ENCODE measurements at regions not wholly inside any gene's neighbourhood (a gene's known extent, or its start where the extent isn't known, plus 50 kb on each side); places are given as distances from the start of the nearest gene placed in this dataset.

GRCh38 chr5:117103703-117104102, 529.1 kb upstream of the SEMA6A start:
- TF ChIP-seq CTCF (IDR thresholded peaks at IDR 0.05; ENCODE audit: insufficient read depth, low read length) = no peak
- no peak overlapping the region for H3K4me3 ChIP-seq (ENCODE audit: low read depth, low read length)
- no peak for DNase-seq (ENCODE audit: low read depth)

- H3K4me3 ChIP-seq (ENCODE audit: low read depth, low read length) = no peak overlapping the region
- TF ChIP-seq CTCF (IDR thresholded peaks at IDR 0.05; ENCODE audit: insufficient read depth, low read length) = no peak
- DNase-seq (ENCODE audit: low read depth) = no peak
Measured at GRCh38 chr5:117102591-117102990, 528.0 kb upstream of the SEMA6A start.

GRCh38 chr5:117100176-117100575, 525.6 kb upstream of the SEMA6A start:
- H3K4me3 ChIP-seq (ENCODE audit: low read depth, low read length) = no peak overlapping the region
- DNase-seq (ENCODE audit: low read depth) = no peak
- no peak for TF ChIP-seq CTCF (IDR thresholded peaks at IDR 0.05; ENCODE audit: insufficient read depth, low read length)

DNA sequence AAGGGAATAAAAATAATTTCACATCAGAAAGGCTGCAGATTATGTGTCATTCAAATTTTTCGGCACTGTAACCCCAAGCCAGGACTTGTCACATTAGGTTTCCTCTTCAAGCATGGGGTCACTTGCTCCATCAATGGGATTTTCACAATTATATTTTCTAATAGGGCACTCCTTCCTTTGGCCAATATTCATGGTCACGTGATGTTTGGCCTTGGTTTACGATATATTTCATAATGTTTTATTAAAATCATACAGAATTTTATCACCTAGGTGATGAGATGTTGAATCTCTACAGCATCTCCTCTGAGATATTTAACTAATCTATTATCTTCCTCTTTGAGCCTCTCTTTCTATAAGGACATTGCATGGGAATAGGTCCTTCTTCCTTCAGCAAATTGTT, 523.5 kb upstream of the SEMA6A start:
- DNase-seq (ENCODE audit: low read depth) = no peak
- H3K4me3 ChIP-seq (ENCODE audit: low read depth, low read length) = no peak overlapping the region
- no peak for TF ChIP-seq CTCF (IDR thresholded peaks at IDR 0.05; ENCODE audit: insufficient read depth, low read length)

DNA sequence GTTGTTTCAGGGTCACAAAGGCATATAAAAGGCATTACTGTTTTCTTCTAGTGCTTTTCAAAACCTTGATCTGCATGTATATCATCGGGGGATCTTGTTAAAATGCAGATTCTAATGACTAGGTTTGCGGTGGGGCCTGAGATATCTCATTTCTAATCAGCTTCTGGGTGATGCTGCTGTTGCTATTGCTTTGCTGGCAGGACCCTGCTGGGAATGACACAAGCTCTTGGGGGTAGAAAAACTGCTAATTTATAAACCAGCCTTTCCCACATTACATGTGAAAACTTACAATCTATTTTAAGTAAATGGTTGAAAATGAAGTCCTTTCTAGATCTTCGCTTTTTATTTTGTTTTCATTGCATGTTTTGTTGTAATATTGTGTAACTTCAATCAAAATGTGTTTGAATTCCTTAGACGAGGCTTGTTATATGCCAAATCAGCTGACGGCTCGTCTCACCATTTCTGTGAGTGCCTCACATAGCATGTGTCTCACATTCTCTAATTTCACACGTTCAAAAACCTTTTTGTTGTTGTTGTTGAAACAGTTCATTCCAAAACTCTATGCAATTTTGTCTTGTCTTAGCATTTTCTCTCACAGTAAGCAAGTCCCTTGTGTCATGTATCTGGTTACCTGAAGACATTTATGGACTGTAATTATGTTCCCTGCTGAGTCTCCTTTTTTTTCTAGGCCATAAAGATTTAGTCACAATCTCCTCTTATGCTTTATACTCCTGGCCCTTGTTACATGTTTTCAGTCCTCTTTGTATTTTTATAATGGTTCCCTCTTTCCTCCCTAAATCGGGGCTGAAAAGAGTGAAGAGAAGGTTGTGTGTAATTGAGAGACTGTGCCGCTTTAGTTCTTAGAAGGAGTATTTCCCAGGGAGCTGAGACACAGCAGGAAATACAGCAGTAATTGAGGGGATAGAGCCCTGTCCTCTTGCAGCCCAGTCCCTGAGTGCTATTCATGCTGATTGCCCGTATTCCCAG, 521.0 kb upstream of the SEMA6A start:
- no peak overlapping the region for H3K4me3 ChIP-seq (ENCODE audit: low read depth, low read length)
- DNase-seq (ENCODE audit: low read depth) = no peak
- no peak for TF ChIP-seq CTCF (IDR thresholded peaks at IDR 0.05; ENCODE audit: insufficient read depth, low read length)

DNA sequence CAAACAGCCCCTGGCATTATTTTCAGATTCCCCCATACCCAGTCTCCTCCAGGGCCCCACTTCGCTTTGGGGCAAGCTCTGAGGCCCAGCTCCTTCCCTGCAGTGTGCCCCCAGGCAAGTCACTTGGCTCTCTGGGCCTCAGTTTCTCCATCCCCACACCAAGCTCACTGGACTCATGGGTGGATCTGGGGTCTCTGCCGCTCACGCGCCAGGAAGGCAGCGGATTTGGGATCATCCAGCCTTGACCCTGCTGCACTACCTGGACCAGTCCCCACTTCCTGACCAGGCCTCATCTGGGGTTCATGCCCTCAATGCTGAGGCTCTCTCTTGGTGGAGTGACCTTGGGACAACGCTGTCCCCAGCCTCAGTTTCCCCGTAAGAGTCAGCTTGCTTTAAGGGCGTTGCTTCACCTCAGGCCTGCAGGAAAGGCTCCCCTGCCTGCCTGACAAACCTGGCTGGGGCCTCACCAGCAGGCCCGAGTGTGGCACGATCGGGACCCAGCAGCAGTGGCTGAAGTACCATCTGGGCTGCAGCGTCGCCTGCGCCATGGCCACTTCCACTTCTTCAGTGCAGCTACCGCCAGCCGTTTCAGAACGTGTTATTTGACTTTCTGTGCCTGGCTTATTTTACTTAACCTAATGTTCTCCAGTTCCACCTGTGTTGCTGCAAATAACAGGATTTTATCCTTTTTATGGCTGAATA, 519.6 kb upstream of the SEMA6A start:
- TF ChIP-seq CTCF (IDR thresholded peaks at IDR 0.05; ENCODE audit: insufficient read depth, low read length) = no peak
- no peak for DNase-seq (ENCODE audit: low read depth)

More for the DNA sequence above, 519.6 kb upstream of the SEMA6A start:
- no peak overlapping the region for H3K4me3 ChIP-seq (ENCODE audit: low read depth, low read length)

All from fibroblast of the aortic adventitia (primary cell).